ENCODE measurements at regions not wholly inside any gene's neighbourhood (a gene's known extent, or its start where the extent isn't known, plus 50 kb on each side); places are given as distances from the start of the nearest gene placed in this dataset.

DNA sequence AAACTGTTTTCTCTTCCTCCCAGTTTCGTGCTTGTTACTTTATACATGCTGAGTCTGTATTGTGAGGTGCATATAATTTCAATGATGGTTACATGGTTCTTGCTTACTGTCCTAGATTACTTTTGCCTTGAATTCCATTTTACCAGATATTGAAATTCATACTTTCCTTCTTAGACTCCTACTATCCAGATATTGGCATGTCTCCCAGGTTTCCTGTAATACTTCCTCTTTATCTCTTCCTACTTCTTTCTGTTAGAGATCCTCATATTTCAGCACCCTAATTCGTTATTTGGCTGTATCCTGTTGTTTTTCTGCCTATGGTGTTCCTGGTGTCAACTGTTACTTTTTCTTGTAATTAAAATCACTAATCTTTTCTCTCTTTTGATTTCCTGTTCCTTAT lies 522.1 kb downstream of the CCDC171 start:
- Histone ChIP-seq H4K20me1 (ENCODE audit: insufficient read depth) (no peaks in the 10 kb centered on the region), H3K79me2 (ENCODE audit: insufficient read depth) (no peaks in the 10 kb centered on the region), H3K9ac (no peak overlapping the region), H3K36me3 (replicated peaks in 1 of 2; ENCODE audit: control insufficient read depth in 1 of 2, insufficient read depth in 2 of 2, low read length in 1 of 2) (no peaks in the 10 kb centered on the region), H3K27ac (ENCODE audit: low read depth in 2 of 2, low read length in 1 of 2) (peak overlapping the region in 1 of 2 experiments; percentile 2; a peak in 1 of 4 replicates), H3K4me3 (ENCODE audit: low read depth in 2 of 2, low read length in 1 of 2) (no peak overlapping the region), H3K27me3 (ENCODE audit: insufficient read depth) (no peaks in the 10 kb centered on the region), H3K4me2 (no peak overlapping the region), H3F3A (replicated peaks; ENCODE audit: insufficient read depth) (no peaks in the 10 kb centered on the region), H2AFZ (ENCODE audit: low read depth) (0 out of 2 replicates have a peak overlapping the region, but pooled peaks have one; percentile 20), H3K4me1 (ENCODE audit: control insufficient read depth in 1 of 2, insufficient read depth in 2 of 2, low read depth in 1 of 2, low read length in 1 of 2) (peaks cover 0 to 13% of the 10 kb centered on the region in 2 experiments; a peak in 1 of 4 replicates), H3K9me2 (no peaks in the 10 kb centered on the region), H3K9me3 (no peaks in the 10 kb centered on the region)
- TF ChIP-seq FOXM1 (IDR thresholded peaks at IDR 0.05; ENCODE audit: low read depth) (no peak), NFIC (IDR thresholded peaks at IDR 0.05; ENCODE audit: borderline replicate concordance) (0 out of 2 replicates have a peak, but pooled peaks have one; percentile 30)
- TF ChIP-seq, protein P1, sequence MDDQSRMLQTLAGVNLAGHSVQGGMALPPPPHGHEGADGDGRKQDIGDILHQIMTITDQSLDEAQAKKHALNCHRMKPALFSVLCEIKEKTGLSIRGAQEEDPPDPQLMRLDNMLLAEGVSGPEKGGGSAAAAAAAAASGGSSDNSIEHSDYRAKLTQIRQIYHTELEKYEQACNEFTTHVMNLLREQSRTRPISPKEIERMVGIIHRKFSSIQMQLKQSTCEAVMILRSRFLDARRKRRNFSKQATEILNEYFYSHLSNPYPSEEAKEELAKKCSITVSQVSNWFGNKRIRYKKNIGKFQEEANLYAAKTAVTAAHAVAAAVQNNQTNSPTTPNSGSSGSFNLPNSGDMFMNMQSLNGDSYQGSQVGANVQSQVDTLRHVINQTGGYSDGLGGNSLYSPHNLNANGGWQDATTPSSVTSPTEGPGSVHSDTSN (IDR thresholded peaks at IDR 0.05): 0 out of 2 replicates have a peak, but pooled peaks have one; percentile 8
- DNase-seq: no peak
- ChIA-PET POLR2A (no interaction called here), CTCF (no interaction called here)
- 51% methylated on average over 2 of the region's 2 CpGs for WGBS (ENCODE audit: low lambda C conversion rate)

DNA sequence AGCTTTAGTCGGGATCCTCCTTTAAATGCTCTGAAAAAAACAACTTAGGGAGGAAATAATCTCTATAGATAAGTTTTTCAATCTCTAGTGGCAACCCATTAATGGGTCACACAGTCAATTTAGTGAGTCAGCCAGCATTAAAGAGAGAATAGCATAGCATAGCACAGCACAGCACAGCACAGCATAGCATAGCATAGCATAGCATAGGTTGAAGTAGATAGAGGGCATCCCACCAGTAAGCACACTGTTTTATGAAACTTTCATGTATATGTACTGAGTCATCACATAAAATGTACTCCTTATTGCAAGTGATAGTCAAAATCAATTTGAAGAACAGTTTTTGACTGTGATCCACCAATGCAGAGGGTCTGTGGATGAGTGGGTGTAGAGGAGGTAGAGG lies 522.9 kb downstream of the CCDC171 start:
- POLR2A ChIA-PET: no interaction called here
- H3K27ac ChIP-seq (ENCODE audit: low read depth in 2 of 2, low read length in 1 of 2): no peak overlapping the region
- H3K4me2 ChIP-seq: no peak overlapping the region
- H3K9me3 ChIP-seq: no peaks in the 10 kb centered on the region
- TF ChIP-seq NFIC (IDR thresholded peaks at IDR 0.05; ENCODE audit: borderline replicate concordance): no peak
- TF ChIP-seq RFX5 (IDR thresholded peaks at IDR 0.05; ENCODE audit: low read length): no peak
- TF ChIP-seq EP300 (IDR thresholded peaks at IDR 0.05; ENCODE audit: borderline replicate concordance in 1 of 2, low read depth in 1 of 2, low read length in 1 of 2): no peak
- TF ChIP-seq, protein P1 (IDR thresholded peaks at IDR 0.05): no peak
- no peak for TF ChIP-seq TEAD4 (IDR thresholded peaks at IDR 0.05; ENCODE audit: borderline replicate concordance, insufficient read depth)
- TF ChIP-seq, protein P2, sequence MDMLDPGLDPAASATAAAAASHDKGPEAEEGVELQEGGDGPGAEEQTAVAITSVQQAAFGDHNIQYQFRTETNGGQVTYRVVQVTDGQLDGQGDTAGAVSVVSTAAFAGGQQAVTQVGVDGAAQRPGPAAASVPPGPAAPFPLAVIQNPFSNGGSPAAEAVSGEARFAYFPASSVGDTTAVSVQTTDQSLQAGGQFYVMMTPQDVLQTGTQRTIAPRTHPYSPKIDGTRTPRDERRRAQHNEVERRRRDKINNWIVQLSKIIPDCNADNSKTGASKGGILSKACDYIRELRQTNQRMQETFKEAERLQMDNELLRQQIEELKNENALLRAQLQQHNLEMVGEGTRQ (IDR thresholded peaks at IDR 0.05; ENCODE audit: borderline replicate concordance, low read depth, low read length): no peak
- TF ChIP-seq JUND (IDR thresholded peaks at IDR 0.05): no peak; the same call in 1 of the 2 replicates
- TF ChIP-seq SIN3A (IDR thresholded peaks at IDR 0.05; ENCODE audit: borderline replicate concordance, low read depth, low read length): no peak
- TF ChIP-seq FOSL2 (IDR thresholded peaks at IDR 0.05; ENCODE audit: borderline replicate concordance, low read depth): no peak
- TF ChIP-seq, protein P3, sequence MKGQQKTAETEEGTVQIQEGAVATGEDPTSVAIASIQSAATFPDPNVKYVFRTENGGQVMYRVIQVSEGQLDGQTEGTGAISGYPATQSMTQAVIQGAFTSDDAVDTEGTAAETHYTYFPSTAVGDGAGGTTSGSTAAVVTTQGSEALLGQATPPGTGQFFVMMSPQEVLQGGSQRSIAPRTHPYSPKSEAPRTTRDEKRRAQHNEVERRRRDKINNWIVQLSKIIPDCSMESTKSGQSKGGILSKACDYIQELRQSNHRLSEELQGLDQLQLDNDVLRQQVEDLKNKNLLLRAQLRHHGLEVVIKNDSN (IDR thresholded peaks at IDR 0.05; ENCODE audit: borderline replicate concordance, low read depth): no peak
- DNase-seq: no peak
- no peak overlapping the region for H3K9ac ChIP-seq
- 76% methylated on average over 1 of the region's 1 CpG for WGBS (ENCODE audit: low lambda C conversion rate)
- H3F3A ChIP-seq (replicated peaks; ENCODE audit: insufficient read depth): no peaks in the 10 kb centered on the region
- no peak overlapping the region for H3K4me3 ChIP-seq (ENCODE audit: low read depth in 2 of 2, low read length in 1 of 2)
- CTCF ChIA-PET: no interaction called here
- no peak overlapping the region for H2AFZ ChIP-seq (ENCODE audit: low read depth)
- H3K27me3 ChIP-seq (ENCODE audit: insufficient read depth): no peaks in the 10 kb centered on the region
- no peaks in the 10 kb centered on the region for H3K9me2 ChIP-seq
- H3K4me1 ChIP-seq (ENCODE audit: control insufficient read depth in 1 of 2, insufficient read depth in 2 of 2, low read depth in 1 of 2, low read length in 1 of 2): peaks cover 0 to 13% of the 10 kb centered on the region in 2 experiments; a peak in 2 of 4 replicates
- H3K79me2 ChIP-seq (ENCODE audit: insufficient read depth): no peaks in the 10 kb centered on the region
- no peaks in the 10 kb centered on the region for H4K20me1 ChIP-seq (ENCODE audit: insufficient read depth)
- H3K36me3 ChIP-seq (replicated peaks in 1 of 2; ENCODE audit: control insufficient read depth in 1 of 2, insufficient read depth in 2 of 2, low read length in 1 of 2): no peaks in the 10 kb centered on the region

Measured in SK-N-SH (cell line).